ENCODE measurements at regions not wholly inside any gene's neighbourhood (a gene's known extent, or its start where the extent isn't known, plus 50 kb on each side); places are given as distances from the start of the nearest gene placed in this dataset.

GRCh38 chr5:97998941-97999340 is 774.5 kb upstream of the RGMB start:
- TF ChIP-seq TOX (CRISPR knock-in tag; IDR thresholded peaks at IDR 0.05; ENCODE audit: borderline replicate concordance) (no peak), ZNF565 (CRISPR knock-in tag; conservative IDR thresholded peaks at IDR 0.05; ENCODE audit: low read depth) (no peak), ZFP30 (CRISPR knock-in tag; IDR thresholded peaks at IDR 0.05) (no peak), POU6F1 (CRISPR knock-in tag; IDR thresholded peaks at IDR 0.05; ENCODE audit: borderline replicate concordance, low read depth) (no peak), BACH2 (CRISPR knock-in tag; IDR thresholded peaks at IDR 0.05; ENCODE audit: borderline replicate concordance) (no peak), ZNF70 (CRISPR knock-in tag; IDR thresholded peaks at IDR 0.05) (no peak), ZFP3 (CRISPR knock-in tag; IDR thresholded peaks at IDR 0.05) (no peak), TSHZ2 (CRISPR knock-in tag; IDR thresholded peaks at IDR 0.05) (no peak), CSDC2 (CRISPR knock-in tag; IDR thresholded peaks at IDR 0.05) (no peak), ZNF8 (CRISPR knock-in tag; IDR thresholded peaks at IDR 0.05) (no peak), GLIS3 (CRISPR knock-in tag; IDR thresholded peaks at IDR 0.05) (no peak), TCF4 (CRISPR knock-in tag; IDR thresholded peaks at IDR 0.05; ENCODE audit: borderline replicate concordance) (no peak), ARNTL (CRISPR knock-in tag; IDR thresholded peaks at IDR 0.05; ENCODE audit: borderline replicate concordance, low read depth) (no peak), PPARA (CRISPR knock-in tag; IDR thresholded peaks at IDR 0.05; ENCODE audit: borderline replicate concordance) (no peak), RARB (CRISPR knock-in tag; IDR thresholded peaks at IDR 0.05) (no peak), SNAI2 (CRISPR knock-in tag; IDR thresholded peaks at IDR 0.05) (no peak), ISL1 (CRISPR knock-in tag; IDR thresholded peaks at IDR 0.05) (no peak), CREB5 (CRISPR knock-in tag; IDR thresholded peaks at IDR 0.05; ENCODE audit: low read depth) (no peak)
- ATAC-seq: no peak

- ATAC-seq: no peak
- TF ChIP-seq ZNF70 (CRISPR knock-in tag; IDR thresholded peaks at IDR 0.05) (no peak), TOX (CRISPR knock-in tag; IDR thresholded peaks at IDR 0.05; ENCODE audit: borderline replicate concordance) (no peak), BACH2 (CRISPR knock-in tag; IDR thresholded peaks at IDR 0.05; ENCODE audit: borderline replicate concordance) (no peak), ESRRG (CRISPR knock-in tag; IDR thresholded peaks at IDR 0.05) (no peak), CSRNP3 (CRISPR knock-in tag; IDR thresholded peaks at IDR 0.05) (no peak), ISL1 (CRISPR knock-in tag; IDR thresholded peaks at IDR 0.05) (no peak), TSHZ2 (CRISPR knock-in tag; IDR thresholded peaks at IDR 0.05) (no peak), RARB (CRISPR knock-in tag; IDR thresholded peaks at IDR 0.05) (no peak), OSR1 (CRISPR knock-in tag; IDR thresholded peaks at IDR 0.05) (no peak)
Measured at GRCh38 chr5:98004463-98004862, 769.0 kb upstream of the RGMB start.

GRCh38 chr5:98016771-98017170 is 756.7 kb upstream of the RGMB start:
- no peak for ATAC-seq
- TF ChIP-seq ZC3H10 (CRISPR knock-in tag; IDR thresholded peaks at IDR 0.05) (no peak), ZNF8 (CRISPR knock-in tag; IDR thresholded peaks at IDR 0.05) (no peak), ARNTL (CRISPR knock-in tag; IDR thresholded peaks at IDR 0.05; ENCODE audit: borderline replicate concordance, low read depth) (no peak), RARB (CRISPR knock-in tag; IDR thresholded peaks at IDR 0.05) (no peak), ZNF565 (CRISPR knock-in tag; conservative IDR thresholded peaks at IDR 0.05; ENCODE audit: low read depth) (no peak), CSDC2 (CRISPR knock-in tag; IDR thresholded peaks at IDR 0.05) (no peak), SNAI2 (CRISPR knock-in tag; IDR thresholded peaks at IDR 0.05) (no peak), CREB5 (CRISPR knock-in tag; IDR thresholded peaks at IDR 0.05; ENCODE audit: low read depth) (no peak), GLIS3 (CRISPR knock-in tag; IDR thresholded peaks at IDR 0.05) (no peak), CSRNP3 (CRISPR knock-in tag; IDR thresholded peaks at IDR 0.05) (no peak), ZNF70 (CRISPR knock-in tag; IDR thresholded peaks at IDR 0.05) (no peak), ZFP30 (CRISPR knock-in tag; IDR thresholded peaks at IDR 0.05) (no peak), BACH2 (CRISPR knock-in tag; IDR thresholded peaks at IDR 0.05; ENCODE audit: borderline replicate concordance) (no peak), ESRRG (CRISPR knock-in tag; IDR thresholded peaks at IDR 0.05) (no peak), ISL1 (CRISPR knock-in tag; IDR thresholded peaks at IDR 0.05) (no peak), PPARA (CRISPR knock-in tag; IDR thresholded peaks at IDR 0.05; ENCODE audit: borderline replicate concordance) (no peak), TCF4 (CRISPR knock-in tag; IDR thresholded peaks at IDR 0.05; ENCODE audit: borderline replicate concordance) (no peak)
